ENCODE measurements at regions not wholly inside any gene's neighbourhood (a gene's known extent, or its start where the extent isn't known, plus 50 kb on each side); places are given as distances from the start of the nearest gene placed in this dataset.

GRCh38 chr13:109275139-109275745 is 511.1 kb downstream of the IRS2 start:
- peak overlapping the region; percentile 36 for H3K9ac ChIP-seq (ENCODE audit: low read length)
- no peak overlapping the region for H3K4me3 ChIP-seq (ENCODE audit: insufficient read depth, low read depth, low read length)
- FAIRE-seq (no peak), DNase-seq (ENCODE audit: low read depth) (no peak)
- no peaks in the 10 kb centered on the region for H3K27me3 ChIP-seq (ENCODE audit: insufficient read depth, low read length)
- Mint-ChIP-seq H3K36me3 (ENCODE audit: low read depth, unreplicated experiment) (no peaks in the 10 kb centered on the region), H3K4me1 (ENCODE audit: low read depth, unreplicated experiment) (peaks cover 33% of the 10 kb centered on the region), H3K27ac (ENCODE audit: unreplicated experiment) (peak overlapping the region; percentile 85), H3K4me3 (ENCODE audit: unreplicated experiment) (no peak overlapping the region), H3K9me3 (ENCODE audit: unreplicated experiment) (peaks cover 2% of the 10 kb centered on the region), H3K27me3 (ENCODE audit: low read depth, unreplicated experiment) (no peaks in the 10 kb centered on the region)
- no peaks in the 10 kb centered on the region for H3K9me3 ChIP-seq (ENCODE audit: insufficient read depth, low read depth, low read length)
- H3K4me2 ChIP-seq (ENCODE audit: low read length) = peak overlapping the region; percentile 75
- no peaks in the 10 kb centered on the region for H3K36me3 ChIP-seq (ENCODE audit: insufficient read depth, low read length)
- peak overlapping the region; percentile 71 for H3K27ac ChIP-seq (ENCODE audit: low read depth, low read length)
- H4K20me1 ChIP-seq (ENCODE audit: insufficient read depth, low read length) = no peaks in the 10 kb centered on the region
- TF ChIP-seq CTCF (IDR thresholded peaks at IDR 0.05; ENCODE audit: insufficient read depth, low read depth, low read length) = no peak
- no peak for TF ChIP-seq EZH2 (IDR thresholded peaks at IDR 0.05; ENCODE audit: insufficient read depth, low read length)
- H2AFZ ChIP-seq (ENCODE audit: low read depth, low read length) = no peak overlapping the region
- peaks cover 5% of the 10 kb centered on the region for H3K79me2 ChIP-seq (ENCODE audit: insufficient read depth, low read length)
- H3K4me1 ChIP-seq (ENCODE audit: insufficient read depth, low read length) = peaks cover 30% of the 10 kb centered on the region

- Mint-ChIP-seq H3K36me3 (ENCODE audit: low read depth, unreplicated experiment) (no peaks in the 10 kb centered on the region), H3K27me3 (ENCODE audit: low read depth, unreplicated experiment) (no peaks in the 10 kb centered on the region), H3K4me1 (ENCODE audit: low read depth, unreplicated experiment) (peaks cover 34% of the 10 kb centered on the region), H3K4me3 (ENCODE audit: unreplicated experiment) (no peak overlapping the region), H3K27ac (ENCODE audit: unreplicated experiment) (peak overlapping the region; percentile 85), H3K9me3 (ENCODE audit: unreplicated experiment) (peaks cover 2% of the 10 kb centered on the region)
- peaks cover 5% of the 10 kb centered on the region for H3K79me2 ChIP-seq (ENCODE audit: insufficient read depth, low read length)
- peak overlapping the region; percentile 57 for H3K4me3 ChIP-seq (ENCODE audit: insufficient read depth, low read depth, low read length)
- no peak for TF ChIP-seq CTCF (IDR thresholded peaks at IDR 0.05; ENCODE audit: insufficient read depth, low read depth, low read length)
- TF ChIP-seq EZH2 (IDR thresholded peaks at IDR 0.05; ENCODE audit: insufficient read depth, low read length) = no peak
- H3K27ac ChIP-seq (ENCODE audit: low read depth, low read length) = peak overlapping the region; percentile 71
- H3K9ac ChIP-seq (ENCODE audit: low read length) = peak overlapping the region; percentile 36
- no peaks in the 10 kb centered on the region for H3K27me3 ChIP-seq (ENCODE audit: insufficient read depth, low read length)
- peak overlapping the region; percentile 75 for H3K4me2 ChIP-seq (ENCODE audit: low read length)
- FAIRE-seq (peak; percentile 96), DNase-seq (ENCODE audit: low read depth) (peak; percentile 77)
- no peaks in the 10 kb centered on the region for H3K9me3 ChIP-seq (ENCODE audit: insufficient read depth, low read depth, low read length)
- H4K20me1 ChIP-seq (ENCODE audit: insufficient read depth, low read length) = no peaks in the 10 kb centered on the region
- no peaks in the 10 kb centered on the region for H3K36me3 ChIP-seq (ENCODE audit: insufficient read depth, low read length)
- no peak overlapping the region for H2AFZ ChIP-seq (ENCODE audit: low read depth, low read length)
- peaks cover 30% of the 10 kb centered on the region for H3K4me1 ChIP-seq (ENCODE audit: insufficient read depth, low read length)
Observed at GRCh38 chr13:109274188-109274821, 512.1 kb downstream of the IRS2 start.

- peaks cover 2% of the 10 kb centered on the region for H3K9me3 Mint-ChIP-seq (ENCODE audit: unreplicated experiment)
Observed at GRCh38 chr13:109273326-109273751, 513.0 kb downstream of the IRS2 start.

More at GRCh38 chr13:109273326-109273751, 513.0 kb downstream of the IRS2 start:
- H2AFZ ChIP-seq (ENCODE audit: low read depth, low read length) = no peak overlapping the region
- H3K27ac ChIP-seq (ENCODE audit: low read depth, low read length) = peak overlapping the region; percentile 71
- no peaks in the 10 kb centered on the region for H3K27me3 ChIP-seq (ENCODE audit: insufficient read depth, low read length)
- H3K36me3 Mint-ChIP-seq (ENCODE audit: low read depth, unreplicated experiment) = no peaks in the 10 kb centered on the region
- peak; percentile 46 for DNase-seq (ENCODE audit: low read depth)
- H3K9me3 ChIP-seq (ENCODE audit: insufficient read depth, low read depth, low read length) = no peaks in the 10 kb centered on the region
- TF ChIP-seq EZH2 (IDR thresholded peaks at IDR 0.05; ENCODE audit: insufficient read depth, low read length) = no peak
- no peak for TF ChIP-seq CTCF (IDR thresholded peaks at IDR 0.05; ENCODE audit: insufficient read depth, low read depth, low read length)
- peaks cover 34% of the 10 kb centered on the region for H3K4me1 Mint-ChIP-seq (ENCODE audit: low read depth, unreplicated experiment)
- FAIRE-seq = peak; percentile 23
- H3K4me2 ChIP-seq (ENCODE audit: low read length) = peak overlapping the region; percentile 75
- H3K27me3 Mint-ChIP-seq (ENCODE audit: low read depth, unreplicated experiment) = no peaks in the 10 kb centered on the region
- no peaks in the 10 kb centered on the region for H4K20me1 ChIP-seq (ENCODE audit: insufficient read depth, low read length)
- peak overlapping the region; percentile 1 for H3K27ac Mint-ChIP-seq (ENCODE audit: unreplicated experiment)
- H3K4me1 ChIP-seq (ENCODE audit: insufficient read depth, low read length) = peaks cover 30% of the 10 kb centered on the region
- H3K9ac ChIP-seq (ENCODE audit: low read length) = peak overlapping the region; percentile 81
- H3K79me2 ChIP-seq (ENCODE audit: insufficient read depth, low read length) = peaks cover 7% of the 10 kb centered on the region
- H3K4me3 Mint-ChIP-seq (ENCODE audit: unreplicated experiment) = no peak overlapping the region
- H3K36me3 ChIP-seq (ENCODE audit: insufficient read depth, low read length) = no peaks in the 10 kb centered on the region
- peak overlapping the region; percentile 57 for H3K4me3 ChIP-seq (ENCODE audit: insufficient read depth, low read depth, low read length)
